ENCODE measurements at regions not wholly inside any gene's neighbourhood (a gene's known extent, or its start where the extent isn't known, plus 50 kb on each side); places are given as distances from the start of the nearest gene placed in this dataset.

DNA sequence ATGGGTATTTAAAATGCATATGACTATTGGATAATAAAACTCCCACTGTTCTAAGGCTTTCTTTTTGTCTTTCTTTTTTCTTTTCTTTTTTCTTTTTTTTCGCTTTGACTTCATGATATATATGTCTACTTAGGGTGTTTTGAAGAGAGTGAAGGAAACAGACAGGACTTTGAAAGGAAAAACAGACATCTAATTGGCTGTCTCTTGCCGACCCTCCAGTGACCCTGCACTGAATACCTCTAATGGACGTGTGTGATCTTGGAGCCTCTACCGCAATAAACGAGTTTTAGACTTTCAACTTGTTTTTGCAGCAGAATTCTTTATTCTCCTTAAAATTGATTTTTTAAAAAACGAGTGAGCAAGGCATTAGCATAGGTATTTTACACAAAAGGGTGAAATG is 158.1 kb upstream of the NR2F2 start:
- TF ChIP-seq POLR2A (IDR thresholded peaks at IDR 0.05): no peak
- TF ChIP-seq, protein P1, sequence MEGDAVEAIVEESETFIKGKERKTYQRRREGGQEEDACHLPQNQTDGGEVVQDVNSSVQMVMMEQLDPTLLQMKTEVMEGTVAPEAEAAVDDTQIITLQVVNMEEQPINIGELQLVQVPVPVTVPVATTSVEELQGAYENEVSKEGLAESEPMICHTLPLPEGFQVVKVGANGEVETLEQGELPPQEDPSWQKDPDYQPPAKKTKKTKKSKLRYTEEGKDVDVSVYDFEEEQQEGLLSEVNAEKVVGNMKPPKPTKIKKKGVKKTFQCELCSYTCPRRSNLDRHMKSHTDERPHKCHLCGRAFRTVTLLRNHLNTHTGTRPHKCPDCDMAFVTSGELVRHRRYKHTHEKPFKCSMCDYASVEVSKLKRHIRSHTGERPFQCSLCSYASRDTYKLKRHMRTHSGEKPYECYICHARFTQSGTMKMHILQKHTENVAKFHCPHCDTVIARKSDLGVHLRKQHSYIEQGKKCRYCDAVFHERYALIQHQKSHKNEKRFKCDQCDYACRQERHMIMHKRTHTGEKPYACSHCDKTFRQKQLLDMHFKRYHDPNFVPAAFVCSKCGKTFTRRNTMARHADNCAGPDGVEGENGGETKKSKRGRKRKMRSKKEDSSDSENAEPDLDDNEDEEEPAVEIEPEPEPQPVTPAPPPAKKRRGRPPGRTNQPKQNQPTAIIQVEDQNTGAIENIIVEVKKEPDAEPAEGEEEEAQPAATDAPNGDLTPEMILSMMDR (IDR thresholded peaks at IDR 0.05): no peak

All from body of pancreas (tissue), 4 donors.